ENCODE measurements at regions not wholly inside any gene's neighbourhood (a gene's known extent, or its start where the extent isn't known, plus 50 kb on each side); places are given as distances from the start of the nearest gene placed in this dataset.

DNA sequence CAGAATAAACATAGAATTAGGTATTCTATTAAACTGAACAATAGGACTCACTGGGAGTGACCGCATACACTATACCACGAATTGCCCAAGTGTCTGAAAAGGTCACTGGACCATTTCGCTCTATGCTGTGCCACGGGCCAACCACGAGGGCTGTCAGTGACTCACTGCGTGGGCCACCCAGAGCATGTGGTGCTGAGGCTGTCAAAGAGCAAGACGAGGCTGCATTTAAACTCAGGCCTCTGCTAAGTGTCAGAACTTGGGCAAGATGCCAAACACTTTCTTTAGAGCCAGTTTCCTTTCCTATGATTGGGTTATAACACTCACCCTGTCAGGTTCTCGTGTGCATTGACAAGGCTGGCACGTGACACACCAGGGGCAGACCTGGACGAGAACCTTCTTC lies 97.5 kb downstream of the SH3YL1 start:
- TF ChIP-seq, protein P1, sequence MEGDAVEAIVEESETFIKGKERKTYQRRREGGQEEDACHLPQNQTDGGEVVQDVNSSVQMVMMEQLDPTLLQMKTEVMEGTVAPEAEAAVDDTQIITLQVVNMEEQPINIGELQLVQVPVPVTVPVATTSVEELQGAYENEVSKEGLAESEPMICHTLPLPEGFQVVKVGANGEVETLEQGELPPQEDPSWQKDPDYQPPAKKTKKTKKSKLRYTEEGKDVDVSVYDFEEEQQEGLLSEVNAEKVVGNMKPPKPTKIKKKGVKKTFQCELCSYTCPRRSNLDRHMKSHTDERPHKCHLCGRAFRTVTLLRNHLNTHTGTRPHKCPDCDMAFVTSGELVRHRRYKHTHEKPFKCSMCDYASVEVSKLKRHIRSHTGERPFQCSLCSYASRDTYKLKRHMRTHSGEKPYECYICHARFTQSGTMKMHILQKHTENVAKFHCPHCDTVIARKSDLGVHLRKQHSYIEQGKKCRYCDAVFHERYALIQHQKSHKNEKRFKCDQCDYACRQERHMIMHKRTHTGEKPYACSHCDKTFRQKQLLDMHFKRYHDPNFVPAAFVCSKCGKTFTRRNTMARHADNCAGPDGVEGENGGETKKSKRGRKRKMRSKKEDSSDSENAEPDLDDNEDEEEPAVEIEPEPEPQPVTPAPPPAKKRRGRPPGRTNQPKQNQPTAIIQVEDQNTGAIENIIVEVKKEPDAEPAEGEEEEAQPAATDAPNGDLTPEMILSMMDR (IDR thresholded peaks at IDR 0.05; ENCODE audit: insufficient read depth, low read length, poor library complexity, severe bottlenecking) = no peak
- no peak for DNase-seq (ENCODE audit: low read depth)
- Histone ChIP-seq H3K36me3 (ENCODE audit: control insufficient read depth, insufficient read depth, low read length) (no peaks in the 10 kb centered on the region), H3K27me3 (ENCODE audit: control insufficient read depth, insufficient read depth, low read length) (no peaks in the 10 kb centered on the region), H3K4me3 (ENCODE audit: low read depth, low read length) (no peak overlapping the region)

DNA sequence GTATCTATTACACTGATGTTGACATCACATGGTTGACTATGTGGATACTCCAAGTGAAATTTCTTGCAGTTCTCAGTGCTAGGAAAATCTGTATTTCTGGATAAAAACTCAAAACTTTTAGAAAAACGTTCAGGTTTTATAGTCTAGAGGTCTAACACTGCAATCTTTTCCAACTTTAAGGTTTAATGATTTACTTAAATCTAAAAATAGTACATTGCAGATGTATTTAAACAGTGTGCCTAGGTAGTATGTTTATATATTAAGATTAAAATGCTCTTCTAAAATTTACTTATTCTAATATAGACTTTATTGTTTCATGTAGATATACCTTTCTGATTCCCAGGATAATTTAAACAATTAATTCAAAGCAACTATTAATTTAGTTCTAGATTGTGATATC lies 98.3 kb downstream of the SH3YL1 start:
- TF ChIP-seq, protein P1 (IDR thresholded peaks at IDR 0.05; ENCODE audit: insufficient read depth, low read length, poor library complexity, severe bottlenecking) = no peak
- H3K27me3 ChIP-seq (ENCODE audit: control insufficient read depth, insufficient read depth, low read length) = no peaks in the 10 kb centered on the region
- no peak for DNase-seq (ENCODE audit: low read depth)
- no peak overlapping the region for H3K4me3 ChIP-seq (ENCODE audit: low read depth, low read length)
- H3K36me3 ChIP-seq (ENCODE audit: control insufficient read depth, insufficient read depth, low read length) = no peaks in the 10 kb centered on the region

DNA sequence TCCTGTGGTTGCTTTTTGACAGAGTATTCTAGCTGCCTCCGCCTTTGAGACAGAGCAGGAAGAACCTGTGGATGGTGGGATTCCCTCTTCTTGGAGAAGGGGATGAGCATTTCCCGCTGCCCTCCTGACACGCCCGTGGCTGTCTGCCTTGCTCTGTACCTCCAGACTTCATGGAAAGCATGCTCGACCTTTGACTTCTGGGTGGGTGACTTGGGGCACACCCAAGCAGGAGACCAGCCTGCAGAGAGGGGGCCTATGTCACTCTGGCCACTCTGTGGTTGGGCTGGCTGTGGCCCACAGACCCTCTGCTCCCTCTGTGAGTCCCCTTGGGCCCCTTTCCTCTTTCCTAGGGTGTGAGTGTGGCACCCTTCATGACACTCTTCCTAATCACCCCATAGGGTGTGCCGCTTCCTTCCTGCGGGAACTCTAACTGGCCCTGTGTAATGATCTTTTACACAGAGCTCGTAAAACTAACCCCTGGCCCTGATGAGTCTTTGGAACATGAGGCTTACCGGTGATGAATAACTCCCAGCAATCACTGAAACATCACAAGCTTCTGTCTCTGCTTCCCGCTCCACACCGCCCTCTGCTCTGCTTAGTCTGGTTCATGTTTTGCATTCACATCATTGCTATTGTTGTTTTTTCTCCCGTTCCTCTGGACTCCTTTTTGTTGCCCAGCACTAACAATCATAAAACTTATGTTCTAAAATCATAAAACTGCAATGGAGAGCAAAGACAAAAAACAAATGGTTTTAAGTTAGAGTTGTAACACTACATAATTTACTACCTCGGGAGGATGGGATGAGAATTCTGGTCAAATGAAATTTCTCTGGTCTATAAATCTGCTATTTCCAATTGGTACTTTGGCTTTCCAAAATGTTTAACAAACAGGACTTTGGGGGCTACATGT lies 101.1 kb downstream of the SH3YL1 start:
- Histone ChIP-seq H3K36me3 (ENCODE audit: control insufficient read depth, insufficient read depth, low read length) (no peaks in the 10 kb centered on the region), H3K27me3 (ENCODE audit: control insufficient read depth, insufficient read depth, low read length) (no peaks in the 10 kb centered on the region), H3K4me3 (ENCODE audit: low read depth, low read length) (no peak overlapping the region)
- TF ChIP-seq, protein P1 (IDR thresholded peaks at IDR 0.05; ENCODE audit: insufficient read depth, low read length, poor library complexity, severe bottlenecking) = no peak
- DNase-seq (ENCODE audit: low read depth) = no peak

DNA sequence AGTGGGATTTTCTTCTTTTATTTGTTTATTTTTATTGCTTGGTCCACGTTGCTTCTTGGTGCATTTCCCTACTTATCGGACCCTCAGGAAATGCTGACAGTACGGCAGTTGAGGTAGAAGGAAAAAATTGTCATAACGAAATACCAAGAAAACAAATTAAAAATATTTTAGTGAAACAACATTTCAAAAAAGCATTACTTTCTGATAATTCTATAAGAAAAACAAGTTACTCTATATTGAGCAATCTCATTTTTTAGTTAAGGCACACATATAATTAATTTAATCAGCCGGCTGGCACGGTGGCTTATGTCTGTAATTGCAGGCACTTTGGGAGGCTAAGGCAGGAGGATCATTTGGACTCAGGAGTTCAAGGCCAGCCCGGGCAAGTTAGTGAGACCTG lies 102.1 kb downstream of the SH3YL1 start:
- Histone ChIP-seq H3K36me3 (ENCODE audit: control insufficient read depth, insufficient read depth, low read length) (no peaks in the 10 kb centered on the region), H3K27me3 (ENCODE audit: control insufficient read depth, insufficient read depth, low read length) (no peaks in the 10 kb centered on the region), H3K4me3 (ENCODE audit: low read depth, low read length) (no peak overlapping the region)
- TF ChIP-seq, protein P1 (IDR thresholded peaks at IDR 0.05; ENCODE audit: insufficient read depth, low read length, poor library complexity, severe bottlenecking) = no peak
- no peak for DNase-seq (ENCODE audit: low read depth)

- Histone ChIP-seq H3K27me3 (ENCODE audit: control insufficient read depth, insufficient read depth, low read length) (no peaks in the 10 kb centered on the region), H3K4me3 (ENCODE audit: low read depth, low read length) (no peak overlapping the region), H3K36me3 (ENCODE audit: control insufficient read depth, insufficient read depth, low read length) (no peaks in the 10 kb centered on the region)
- TF ChIP-seq, protein P1 (IDR thresholded peaks at IDR 0.05; ENCODE audit: insufficient read depth, low read length, poor library complexity, severe bottlenecking) = no peak
- DNase-seq (ENCODE audit: low read depth) = no peak
Measured at GRCh38 chr2:151553-152334, 105.4 kb upstream of the FAM110C start.

Measured in kidney epithelial cell (primary cell).